Endodermal cell (in vitro differentiated cells): ENCODE measurements at regions not wholly inside any gene's neighbourhood (a gene's known extent, or its start where the extent isn't known, plus 50 kb on each side); places are given as distances from the start of the nearest gene placed in this dataset.

Source experiments
- DNase-seq: peaks from one replicate; pipeline ENCODE4 v3.0.0-alpha.2; 2017
- H3K27ac ChIP-seq: 2 replicates; pipeline ENCODE4 v1.5.1; 2013; ENCODE audit warnings: mild to moderate bottlenecking, low read depth, low read length, moderate library complexity
- H3K27me3 ChIP-seq: 2 replicates; pipeline ENCODE4 v1.6.1; 2013; ENCODE audit warnings: mild to moderate bottlenecking, low read length, moderate library complexity; ENCODE audit not compliant: insufficient read depth, control insufficient read depth, poor library complexity, severe bottlenecking
- H3K36me3 ChIP-seq: 2 replicates; pipeline ENCODE4 v1.7.0; 2013; ENCODE audit warnings: mild to moderate bottlenecking, low read length, moderate library complexity; ENCODE audit not compliant: control insufficient read depth, insufficient read depth
- H3K4me1 ChIP-seq: one replicate; pipeline ENCODE4 v1.7.0; 2013; ENCODE audit warnings: low read length; ENCODE audit not compliant: control insufficient read depth, insufficient read depth
- H3K4me3 ChIP-seq: 2 replicates; pipeline ENCODE4 v1.5.1; 2013; ENCODE audit warnings: mild to moderate bottlenecking, low read length, moderate library complexity
- H3K9ac ChIP-seq: 2 replicates; pipeline ENCODE4 v1.6.1; 2013; ENCODE audit warnings: mild to moderate bottlenecking, low read length, moderate library complexity; ENCODE audit not compliant: poor library complexity, severe bottlenecking; ENCODE audit errors: extremely low read depth
- H3K9me3 ChIP-seq: 2 replicates; pipeline ENCODE4 v1.6.1; 2013; ENCODE audit warnings: mild to moderate bottlenecking, low read length, moderate library complexity; ENCODE audit not compliant: control insufficient read depth
- H3K27ac Mint-ChIP-seq: 2 replicates; pipeline ENCODE4 v1.8.0; 2020; ENCODE audit warnings: mixed read lengths
- H3K27me3 Mint-ChIP-seq: 2 replicates; pipeline ENCODE4 v1.8.0; 2021; ENCODE audit warnings: mild to moderate bottlenecking, mixed read lengths; ENCODE audit not compliant: insufficient read depth
- H3K36me3 Mint-ChIP-seq: 2 replicates; pipeline ENCODE4 v1.8.0; 2020; ENCODE audit warnings: low read depth, mixed read lengths
- H3K4me1 Mint-ChIP-seq: 2 replicates; pipeline ENCODE4 v1.8.0; 2020; ENCODE audit warnings: mixed read lengths
- H3K4me3 Mint-ChIP-seq: 2 replicates; pipeline ENCODE4 v1.8.0; 2020; ENCODE audit warnings: mild to moderate bottlenecking, moderate library complexity, mixed read lengths
- H3K9me3 Mint-ChIP-seq: 2 replicates; pipeline ENCODE4 v1.8.0; 2020; ENCODE audit warnings: mild to moderate bottlenecking, mixed read lengths
- WGBS, 2 experiments: methylation state at CpG; one replicate each; pipeline versions ENCODE4 v1.1.5 to v1.1.7; 2013; ENCODE audit warnings: missing lambda C conversion rate in 2 of 2, mixed read lengths in 1 of 2; ENCODE audit not compliant: insufficient coverage in 1 of 2, insufficient read length in 1 of 2; 5-methylcytosine and 5-hydroxymethylcytosine counted together
- TF ChIP-seq, protein P1 (sequence below): fragments of 200-600 bp; sonication (generic); conservative IDR thresholded peaks from 2 replicates; pipeline ENCODE4 v1.5.0; 2021; ENCODE audit warnings: antibody characterized with exemption, mild to moderate bottlenecking

DNA sequence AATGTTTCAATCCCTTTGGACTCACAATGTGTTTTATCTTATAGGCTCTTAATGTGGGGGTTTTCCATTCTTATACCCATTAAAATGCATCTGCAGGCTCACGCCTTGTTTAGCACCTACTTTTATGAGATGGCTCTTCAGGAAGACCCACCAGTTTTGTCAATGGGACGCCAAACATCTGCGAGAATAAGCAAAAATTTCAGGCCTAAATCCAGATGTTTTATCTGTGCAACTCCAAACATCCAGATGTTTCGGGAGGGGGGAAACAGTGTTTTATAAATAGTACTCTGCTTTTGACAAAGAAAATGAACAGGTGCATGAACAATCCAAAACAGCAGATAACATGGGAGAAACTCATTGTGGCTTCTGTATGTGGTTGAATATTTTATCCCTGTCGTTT is 342.8 kb downstream of the DHX15 start:
- Mint-ChIP-seq H3K4me1 (peaks cover 33% of the 10 kb centered on the region), H3K27ac (no peak overlapping the region), H3K9me3 (no peaks in the 10 kb centered on the region), H3K4me3 (no peak overlapping the region), H3K27me3 (no peaks in the 10 kb centered on the region), H3K36me3 (no peaks in the 10 kb centered on the region)
- Histone ChIP-seq H3K27ac (no peak overlapping the region), H3K9me3 (no peaks in the 10 kb centered on the region), H3K27me3 (no peaks in the 10 kb centered on the region), H3K36me3 (no peaks in the 10 kb centered on the region), H3K4me1 (no peaks in the 10 kb centered on the region), H3K4me3 (no peak overlapping the region), H3K9ac (no peak overlapping the region)
- WGBS, 2 experiments = 92 to 95% methylated on average over 2 to 5 of the region's 5 CpGs
- DNase-seq = no peak
- TF ChIP-seq, protein P1, sequence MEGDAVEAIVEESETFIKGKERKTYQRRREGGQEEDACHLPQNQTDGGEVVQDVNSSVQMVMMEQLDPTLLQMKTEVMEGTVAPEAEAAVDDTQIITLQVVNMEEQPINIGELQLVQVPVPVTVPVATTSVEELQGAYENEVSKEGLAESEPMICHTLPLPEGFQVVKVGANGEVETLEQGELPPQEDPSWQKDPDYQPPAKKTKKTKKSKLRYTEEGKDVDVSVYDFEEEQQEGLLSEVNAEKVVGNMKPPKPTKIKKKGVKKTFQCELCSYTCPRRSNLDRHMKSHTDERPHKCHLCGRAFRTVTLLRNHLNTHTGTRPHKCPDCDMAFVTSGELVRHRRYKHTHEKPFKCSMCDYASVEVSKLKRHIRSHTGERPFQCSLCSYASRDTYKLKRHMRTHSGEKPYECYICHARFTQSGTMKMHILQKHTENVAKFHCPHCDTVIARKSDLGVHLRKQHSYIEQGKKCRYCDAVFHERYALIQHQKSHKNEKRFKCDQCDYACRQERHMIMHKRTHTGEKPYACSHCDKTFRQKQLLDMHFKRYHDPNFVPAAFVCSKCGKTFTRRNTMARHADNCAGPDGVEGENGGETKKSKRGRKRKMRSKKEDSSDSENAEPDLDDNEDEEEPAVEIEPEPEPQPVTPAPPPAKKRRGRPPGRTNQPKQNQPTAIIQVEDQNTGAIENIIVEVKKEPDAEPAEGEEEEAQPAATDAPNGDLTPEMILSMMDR = no peak

DNA sequence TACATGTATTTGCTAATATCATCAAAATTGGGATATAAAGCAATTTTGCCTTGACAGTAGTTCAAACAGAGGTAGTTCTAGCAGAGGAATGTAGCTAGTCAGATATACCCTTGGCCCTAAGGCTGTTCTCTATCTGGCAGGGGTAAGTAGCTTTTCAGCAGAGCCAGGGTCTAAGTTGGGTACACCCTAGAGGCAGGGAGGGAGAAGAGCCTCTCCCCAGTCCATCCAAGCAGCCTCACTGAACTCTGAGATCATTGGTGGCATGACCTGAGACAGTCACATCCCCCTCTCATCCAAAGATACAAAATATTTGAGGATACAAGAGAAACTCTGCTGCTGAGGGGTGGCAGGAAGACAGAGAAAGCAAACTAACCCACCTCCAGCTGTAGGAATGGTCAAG is 343.7 kb downstream of the DHX15 start:
- Histone ChIP-seq H3K4me3 (no peak overlapping the region), H3K27me3 (no peaks in the 10 kb centered on the region), H3K27ac (no peak overlapping the region), H3K4me1 (peaks cover 4% of the 10 kb centered on the region), H3K9me3 (no peaks in the 10 kb centered on the region), H3K9ac (no peak overlapping the region), H3K36me3 (no peaks in the 10 kb centered on the region)
- Mint-ChIP-seq H3K4me1 (peaks cover 41% of the 10 kb centered on the region), H3K27ac (no peak overlapping the region), H3K36me3 (no peaks in the 10 kb centered on the region), H3K9me3 (no peaks in the 10 kb centered on the region), H3K27me3 (no peaks in the 10 kb centered on the region), H3K4me3 (no peak overlapping the region)
- DNase-seq = peak; percentile 59
- TF ChIP-seq, protein P1 = peak; percentile 64

DNA sequence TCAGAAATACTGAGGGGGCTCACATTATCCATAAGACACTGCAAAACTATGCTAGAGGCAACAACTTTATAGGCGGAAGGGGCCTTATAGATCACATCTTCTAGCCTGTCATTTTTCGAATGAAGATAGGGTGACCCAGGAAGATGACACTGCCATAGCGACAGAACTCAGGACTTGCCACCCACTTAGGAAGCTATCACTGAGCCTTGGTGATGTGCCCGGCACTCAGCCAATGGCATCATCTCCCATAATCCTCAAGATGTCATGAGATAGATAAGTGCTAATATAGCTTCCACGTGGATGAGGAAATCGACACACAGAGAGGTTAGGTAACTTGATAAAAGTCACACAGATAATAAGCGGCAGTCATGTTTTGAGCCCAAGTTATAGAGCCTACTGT is 346.6 kb downstream of the DHX15 start:
- Mint-ChIP-seq H3K4me3 (no peak overlapping the region), H3K36me3 (no peaks in the 10 kb centered on the region), H3K9me3 (no peaks in the 10 kb centered on the region), H3K4me1 (peaks cover 59% of the 10 kb centered on the region), H3K27ac (no peak overlapping the region), H3K27me3 (no peaks in the 10 kb centered on the region)
- no peak for DNase-seq
- Histone ChIP-seq H3K36me3 (no peaks in the 10 kb centered on the region), H3K27ac (no peak overlapping the region), H3K4me3 (no peak overlapping the region), H3K9ac (no peak overlapping the region), H3K9me3 (no peaks in the 10 kb centered on the region), H3K4me1 (peaks cover 9% of the 10 kb centered on the region), H3K27me3 (no peaks in the 10 kb centered on the region)
- WGBS, 2 experiments = 97 to 100% methylated on average over 6 to 7 of the region's 7 CpGs
- TF ChIP-seq, protein P1 = no peak
